T follicular helper cell (primary cell): ENCODE measurements at regions not wholly inside any gene's neighbourhood (a gene's known extent, or its start where the extent isn't known, plus 50 kb on each side); places are given as distances from the start of the nearest gene placed in this dataset.

Source experiments
- DNase-seq: peaks from one replicate; pipeline ENCODE4 v3.0.0-alpha.2; 2020; ENCODE audit warnings: low read depth

GRCh38 chr4:178037459-178038214 lies 595.4 kb upstream of the AGA start:
- DNase-seq: no peak

- no peak for DNase-seq
Measured at GRCh38 chr4:178056996-178057395, 614.8 kb upstream of the AGA start.

DNA sequence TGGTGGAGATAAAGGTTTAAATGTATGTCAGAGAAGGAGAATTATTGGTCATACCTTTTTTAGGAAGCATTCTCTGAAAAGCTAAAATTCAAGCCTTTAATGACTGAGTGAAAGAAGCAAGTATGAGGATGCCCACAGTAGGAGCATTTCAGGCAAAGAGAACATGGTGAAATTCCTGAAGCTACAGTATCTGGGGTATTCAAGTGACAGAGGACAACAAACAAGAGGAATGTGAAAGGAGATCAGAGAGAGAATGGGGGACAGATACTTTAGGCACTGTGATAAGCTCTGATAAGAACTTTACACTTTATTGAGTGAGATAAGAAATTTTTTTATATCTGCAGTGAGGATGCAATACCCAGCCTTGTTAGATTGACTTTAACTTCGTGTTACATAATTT lies 621.3 kb upstream of the AGA start:
- no peak for DNase-seq

DNA sequence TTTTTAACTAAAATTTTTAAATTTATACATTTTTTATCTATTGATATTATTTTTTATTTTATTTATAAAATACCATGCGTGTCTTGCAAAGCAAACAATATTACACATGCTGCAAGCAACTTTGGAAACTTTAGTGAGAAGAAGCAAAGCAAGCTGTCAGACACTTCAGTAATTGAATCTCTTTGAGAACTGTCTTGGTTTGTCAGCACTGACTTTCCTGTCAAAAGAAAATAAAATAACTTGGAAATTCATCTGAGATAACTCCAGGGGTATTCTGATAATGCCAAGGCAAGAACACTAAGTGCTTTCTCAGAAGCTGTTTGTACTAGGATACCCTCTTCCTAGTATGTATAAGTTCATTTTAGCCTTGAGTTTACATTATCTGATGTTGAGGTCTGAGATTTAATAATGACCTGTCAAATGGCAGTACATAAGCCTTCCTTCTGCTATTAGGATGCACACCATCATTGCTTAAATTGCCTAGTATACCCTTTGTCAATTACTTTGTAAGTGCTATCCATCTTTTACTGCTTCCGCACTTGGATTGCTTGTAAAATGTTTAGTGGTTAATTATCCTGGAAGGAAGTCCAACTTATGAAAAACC lies 624.2 kb upstream of the AGA start:
- DNase-seq: no peak

- DNase-seq: no peak
Measured at GRCh38 chr4:178068136-178068535, 625.9 kb upstream of the AGA start.

GRCh38 chr4:178070163-178070562 lies 627.9 kb upstream of the AGA start:
- no peak for DNase-seq

- DNase-seq: no peak
Measured at GRCh38 chr4:178080312-178080711, 638.1 kb upstream of the AGA start.

GRCh38 chr4:178081176-178081575 lies 638.9 kb upstream of the AGA start:
- DNase-seq: no peak

- no peak for DNase-seq
Measured at GRCh38 chr4:178081896-178082295, 639.7 kb upstream of the AGA start.

- no peak for DNase-seq
Measured at GRCh38 chr4:178082906-178083305, 640.7 kb upstream of the AGA start.

- DNase-seq: no peak
Measured at GRCh38 chr4:178083968-178084367, 641.7 kb upstream of the AGA start.

DNA sequence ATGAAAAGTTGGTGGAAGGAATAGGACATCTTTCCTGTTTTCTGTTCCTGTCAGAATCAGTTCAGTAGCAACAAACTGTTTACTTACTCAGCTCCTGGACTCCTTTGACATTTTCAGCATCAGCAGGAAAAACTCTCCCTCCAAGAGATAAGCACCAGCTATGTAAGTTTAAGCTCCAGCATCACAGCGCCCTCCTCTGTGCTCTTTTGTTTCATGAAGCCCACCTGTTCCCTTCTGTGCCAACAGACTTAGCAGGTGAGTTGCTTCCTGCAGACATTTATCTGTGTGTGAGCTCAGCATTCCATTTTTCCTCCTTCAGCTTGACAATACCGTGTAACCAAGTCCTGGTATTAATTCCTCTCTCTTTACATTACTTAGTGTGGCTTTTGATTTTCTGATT lies 644.1 kb upstream of the AGA start:
- DNase-seq: no peak

- no peak for DNase-seq
Measured at GRCh38 chr4:178090640-178091411, 648.6 kb upstream of the AGA start.

DNA sequence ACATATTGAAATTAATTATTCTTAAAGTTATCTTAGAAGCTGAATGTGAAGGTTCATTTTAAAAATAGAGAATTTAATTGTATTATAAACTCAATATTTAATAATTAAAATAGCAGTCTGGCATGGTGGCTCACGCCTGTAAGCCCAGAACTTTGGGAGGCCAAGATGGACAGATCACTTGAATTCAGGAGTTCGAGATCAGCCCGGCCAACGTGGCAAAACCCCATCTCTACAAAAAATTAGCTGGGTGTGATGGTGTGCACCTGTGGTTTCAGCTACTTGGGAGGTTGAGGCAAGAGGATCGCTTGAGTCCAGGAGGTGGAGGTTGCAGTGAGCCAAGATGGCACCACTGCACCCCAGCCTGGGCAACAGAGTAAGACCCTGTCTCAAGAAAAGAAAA lies 659.9 kb upstream of the AGA start:
- DNase-seq: no peak

DNA sequence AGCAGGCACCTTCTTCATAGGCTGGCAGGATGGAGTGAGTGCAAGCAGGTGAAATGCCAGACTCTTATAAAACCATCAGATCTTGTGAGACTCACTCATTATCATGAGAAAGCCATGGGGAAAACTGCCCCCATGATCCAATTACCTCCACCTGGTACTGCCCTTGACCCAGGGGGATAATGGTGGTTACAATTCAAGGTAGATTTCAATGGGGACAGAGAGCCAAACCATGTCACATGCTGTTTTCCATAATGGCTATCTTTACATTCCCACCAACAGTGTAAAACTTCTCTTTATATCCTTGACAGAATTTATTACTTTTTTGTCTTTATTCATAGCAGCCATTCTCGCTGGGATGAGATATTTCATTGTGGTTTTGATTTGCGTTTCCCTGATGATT lies 663.0 kb upstream of the AGA start:
- no peak for DNase-seq

GRCh38 chr4:178136736-178137345 lies 694.6 kb upstream of the AGA start:
- DNase-seq: no peak

DNA sequence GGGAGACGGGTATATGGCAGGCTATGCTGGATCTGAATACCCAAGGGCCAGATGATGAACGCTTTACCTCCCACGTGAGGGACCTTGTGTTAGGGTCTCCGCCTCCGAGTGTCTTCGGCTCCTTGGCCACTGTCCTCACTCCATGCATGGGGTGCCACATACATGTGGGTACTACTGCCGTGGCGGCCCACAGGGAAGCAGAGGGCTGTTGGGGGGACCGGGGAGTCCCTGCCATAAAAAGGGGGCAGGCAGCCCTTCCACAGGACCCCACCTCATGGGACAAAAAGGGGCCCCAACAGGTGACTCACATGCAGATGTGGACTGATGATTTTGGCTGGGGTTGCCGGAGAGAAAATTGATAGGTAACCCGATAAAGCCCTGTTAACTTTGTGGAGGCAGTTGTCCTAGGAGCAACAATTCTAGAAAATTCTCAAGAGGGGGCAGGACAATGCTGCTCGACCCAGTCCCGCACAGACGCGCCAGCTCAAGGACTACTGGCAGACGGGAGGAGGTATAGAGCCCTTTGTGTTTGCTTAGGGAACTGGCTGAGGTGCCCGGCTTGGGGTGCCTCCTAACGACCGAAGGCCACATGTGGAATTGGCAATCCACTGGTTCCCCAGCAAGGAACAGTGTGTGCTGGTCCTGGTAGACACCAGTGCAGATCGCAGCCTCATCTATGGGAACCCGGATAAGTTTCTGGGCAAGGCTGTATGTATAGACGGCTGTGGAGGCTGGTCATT lies 695.7 kb upstream of the AGA start:
- DNase-seq: no peak

GRCh38 chr4:178138491-178138890 lies 696.3 kb upstream of the AGA start:
- no peak for DNase-seq

DNA sequence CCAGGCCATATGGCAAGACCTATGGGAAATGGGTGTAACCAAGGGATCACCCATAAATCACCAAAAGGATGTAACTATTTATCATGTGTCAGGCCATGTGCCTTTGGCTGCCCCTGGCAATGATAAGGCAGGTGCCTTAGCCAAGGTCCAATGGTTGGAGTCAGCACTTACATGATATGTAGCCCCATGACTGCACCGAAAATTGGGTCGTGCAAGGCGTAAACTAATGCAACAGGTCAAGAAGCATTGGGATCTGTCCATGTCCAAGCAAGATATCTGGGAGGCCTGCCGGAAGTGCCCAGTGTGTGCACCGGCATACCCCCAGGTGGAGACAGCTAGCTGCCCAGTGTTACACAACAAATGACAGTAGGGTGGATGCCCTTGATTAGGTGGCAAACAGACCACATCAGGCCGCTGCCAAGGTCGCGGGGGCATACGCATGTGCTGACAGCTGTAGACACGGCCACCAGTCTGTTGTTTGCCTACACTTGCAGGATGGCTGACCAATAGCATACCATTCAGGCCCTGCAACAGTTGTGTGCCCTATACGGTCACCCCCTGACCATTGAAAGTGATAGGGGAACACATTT lies 698.2 kb upstream of the AGA start:
- no peak for DNase-seq

GRCh38 chr4:178142724-178143123 lies 700.5 kb upstream of the AGA start:
- DNase-seq: no peak

DNA sequence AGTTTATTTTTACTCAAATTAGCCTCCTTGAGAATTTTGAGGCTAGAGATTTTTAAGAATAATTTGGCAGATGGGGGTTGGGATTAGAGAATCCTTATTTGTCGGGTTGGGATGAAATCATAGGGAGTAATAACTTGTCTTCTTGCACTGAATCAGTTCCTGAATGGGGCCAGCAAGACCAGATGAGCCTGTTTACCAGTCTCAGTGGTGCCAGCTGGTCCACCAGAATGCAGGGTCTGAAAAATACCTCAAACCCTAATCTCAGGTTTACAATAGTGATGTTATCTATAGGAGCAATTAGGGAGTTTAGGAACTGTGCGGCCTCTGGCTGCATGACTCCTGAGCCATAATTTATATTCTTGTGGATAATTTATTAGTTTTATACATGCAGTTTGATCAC lies 705.9 kb upstream of the AGA start:
- no peak for DNase-seq
